HFFc6 (cell line): ENCODE measurements at regions not wholly inside any gene's neighbourhood (a gene's known extent, or its start where the extent isn't known, plus 50 kb on each side); places are given as distances from the start of the nearest gene placed in this dataset.

Experiments
- DNase-seq: peaks from one replicate; pipeline ENCODE4 v3.0.0-alpha.2; 2018
- H3K27ac Mint-ChIP-seq: 2 replicates; pipeline ENCODE4 v1.8.0; 2020; ENCODE audit warnings: mild to moderate bottlenecking, mixed read lengths
- H3K27me3 Mint-ChIP-seq: 2 replicates; pipeline ENCODE4 v1.8.0; 2021; ENCODE audit warnings: mild to moderate bottlenecking, moderate library complexity, mixed read lengths; ENCODE audit not compliant: insufficient read depth
- H3K36me3 Mint-ChIP-seq: 2 replicates; pipeline ENCODE4 v1.8.0; 2021; ENCODE audit warnings: low read depth, mixed read lengths
- H3K4me1 Mint-ChIP-seq: 2 replicates; pipeline ENCODE4 v1.8.0; 2020; ENCODE audit warnings: low read depth, mixed read lengths
- H3K4me3 Mint-ChIP-seq: 2 replicates; pipeline ENCODE4 v1.8.0; 2020; ENCODE audit warnings: mild to moderate bottlenecking, moderate library complexity, mixed read lengths
- H3K9me3 Mint-ChIP-seq: 2 replicates; pipeline ENCODE4 v1.8.0; 2020; ENCODE audit warnings: mild to moderate bottlenecking, mixed read lengths
- TF ChIP-seq, protein P1 (sequence below): fragments of 200-600 bp; sonication (generic); IDR thresholded peaks from 2 replicates; pipeline ENCODE4 v1.5.0; 2021; ENCODE audit warnings: antibody characterized with exemption, mild to moderate bottlenecking

DNA sequence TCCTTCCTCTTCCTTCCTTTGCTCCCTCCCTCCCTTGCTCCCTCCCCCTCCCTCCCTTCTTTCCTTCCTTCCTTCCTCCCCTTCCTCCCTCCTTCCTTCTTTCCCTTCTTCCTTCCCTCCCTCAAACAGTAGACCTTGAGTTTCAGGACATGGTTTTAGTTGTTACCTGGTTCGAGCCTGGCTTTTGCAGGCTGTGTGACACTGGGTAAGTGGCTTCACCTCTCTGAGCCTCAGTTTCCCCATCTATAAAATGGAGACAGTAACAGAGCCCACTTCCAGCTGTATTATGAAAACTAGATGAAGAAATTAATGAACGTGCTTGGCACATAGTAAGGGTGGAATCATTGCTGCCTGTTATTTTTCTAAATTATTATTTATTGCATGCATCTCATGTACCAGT is 171.0 kb upstream of the LHX5 start:
- H3K27ac Mint-ChIP-seq: no peak overlapping the region
- no peak overlapping the region for H3K4me3 Mint-ChIP-seq
- TF ChIP-seq, protein P1, sequence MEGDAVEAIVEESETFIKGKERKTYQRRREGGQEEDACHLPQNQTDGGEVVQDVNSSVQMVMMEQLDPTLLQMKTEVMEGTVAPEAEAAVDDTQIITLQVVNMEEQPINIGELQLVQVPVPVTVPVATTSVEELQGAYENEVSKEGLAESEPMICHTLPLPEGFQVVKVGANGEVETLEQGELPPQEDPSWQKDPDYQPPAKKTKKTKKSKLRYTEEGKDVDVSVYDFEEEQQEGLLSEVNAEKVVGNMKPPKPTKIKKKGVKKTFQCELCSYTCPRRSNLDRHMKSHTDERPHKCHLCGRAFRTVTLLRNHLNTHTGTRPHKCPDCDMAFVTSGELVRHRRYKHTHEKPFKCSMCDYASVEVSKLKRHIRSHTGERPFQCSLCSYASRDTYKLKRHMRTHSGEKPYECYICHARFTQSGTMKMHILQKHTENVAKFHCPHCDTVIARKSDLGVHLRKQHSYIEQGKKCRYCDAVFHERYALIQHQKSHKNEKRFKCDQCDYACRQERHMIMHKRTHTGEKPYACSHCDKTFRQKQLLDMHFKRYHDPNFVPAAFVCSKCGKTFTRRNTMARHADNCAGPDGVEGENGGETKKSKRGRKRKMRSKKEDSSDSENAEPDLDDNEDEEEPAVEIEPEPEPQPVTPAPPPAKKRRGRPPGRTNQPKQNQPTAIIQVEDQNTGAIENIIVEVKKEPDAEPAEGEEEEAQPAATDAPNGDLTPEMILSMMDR: no peak
- H3K9me3 Mint-ChIP-seq: no peaks in the 10 kb centered on the region
- no peak for DNase-seq
- H3K27me3 Mint-ChIP-seq: peaks cover 38% of the 10 kb centered on the region
- no peaks in the 10 kb centered on the region for H3K36me3 Mint-ChIP-seq
- H3K4me1 Mint-ChIP-seq: peaks cover 6% of the 10 kb centered on the region; the same call in 1 of the 2 replicates

DNA sequence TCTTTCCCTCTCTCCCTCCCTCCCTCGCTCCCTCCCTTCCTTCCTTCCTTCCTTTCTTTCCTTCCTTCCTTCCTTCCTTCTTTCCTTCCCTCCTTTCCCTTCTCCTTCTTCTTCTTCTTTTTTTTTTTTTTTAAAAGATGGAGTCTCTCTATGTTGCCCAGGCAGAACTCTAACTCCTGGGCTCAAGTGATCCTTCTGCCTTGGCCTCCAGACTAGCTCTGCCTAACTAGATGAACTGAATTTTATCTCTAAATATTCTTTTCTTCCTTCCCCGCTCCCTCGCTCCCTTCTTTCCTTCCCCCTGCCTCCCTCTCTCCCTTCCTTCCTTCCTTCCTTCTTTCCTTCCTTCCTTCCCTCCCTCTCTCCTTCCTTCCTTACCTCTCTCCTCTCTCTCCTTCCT is 170.5 kb upstream of the LHX5 start:
- peaks cover 6% of the 10 kb centered on the region; the same call in 1 of the 2 replicates for H3K4me1 Mint-ChIP-seq
- no peaks in the 10 kb centered on the region for H3K36me3 Mint-ChIP-seq
- TF ChIP-seq, protein P1: no peak
- H3K9me3 Mint-ChIP-seq: no peaks in the 10 kb centered on the region
- no peak for DNase-seq
- H3K27ac Mint-ChIP-seq: no peak overlapping the region
- H3K27me3 Mint-ChIP-seq: peaks cover 41% of the 10 kb centered on the region
- H3K4me3 Mint-ChIP-seq: no peak overlapping the region

DNA sequence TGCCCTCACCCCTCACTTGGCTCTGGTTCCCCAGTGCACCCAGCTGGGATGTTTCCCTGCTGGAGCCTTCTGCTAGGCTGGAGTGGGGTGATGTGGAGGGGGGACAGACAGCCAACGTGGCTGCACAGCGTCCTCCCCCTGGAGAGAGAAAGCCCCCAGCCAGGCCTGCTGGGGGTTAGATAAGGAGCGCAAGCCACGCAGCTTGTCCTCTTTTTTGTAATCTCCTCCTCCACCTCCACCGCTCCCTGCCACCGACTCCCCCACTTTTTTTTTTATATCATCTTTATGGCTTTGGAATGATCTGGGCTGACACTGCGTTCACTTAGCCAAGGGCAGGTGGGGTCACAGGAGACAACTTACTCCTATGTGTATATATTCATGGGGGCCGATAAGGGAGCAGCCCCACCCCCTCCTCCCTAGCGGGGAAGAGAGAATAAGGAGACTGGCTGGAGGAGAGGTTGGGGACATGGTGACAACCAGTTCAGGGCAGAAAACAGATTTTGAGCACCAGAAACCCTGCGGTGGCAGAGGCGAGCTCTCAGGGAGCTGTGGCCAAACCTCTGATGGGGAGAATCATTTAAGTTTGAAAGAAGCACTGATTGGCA is 169.9 kb upstream of the LHX5 start:
- no peaks in the 10 kb centered on the region for H3K9me3 Mint-ChIP-seq
- no peaks in the 10 kb centered on the region for H3K36me3 Mint-ChIP-seq
- no peak overlapping the region for H3K4me3 Mint-ChIP-seq
- H3K27me3 Mint-ChIP-seq: peaks cover 36% of the 10 kb centered on the region
- DNase-seq: no peak
- H3K27ac Mint-ChIP-seq: no peak overlapping the region
- TF ChIP-seq, protein P1: no peak
- peaks cover 6% of the 10 kb centered on the region; the same call in 1 of the 2 replicates for H3K4me1 Mint-ChIP-seq

DNA sequence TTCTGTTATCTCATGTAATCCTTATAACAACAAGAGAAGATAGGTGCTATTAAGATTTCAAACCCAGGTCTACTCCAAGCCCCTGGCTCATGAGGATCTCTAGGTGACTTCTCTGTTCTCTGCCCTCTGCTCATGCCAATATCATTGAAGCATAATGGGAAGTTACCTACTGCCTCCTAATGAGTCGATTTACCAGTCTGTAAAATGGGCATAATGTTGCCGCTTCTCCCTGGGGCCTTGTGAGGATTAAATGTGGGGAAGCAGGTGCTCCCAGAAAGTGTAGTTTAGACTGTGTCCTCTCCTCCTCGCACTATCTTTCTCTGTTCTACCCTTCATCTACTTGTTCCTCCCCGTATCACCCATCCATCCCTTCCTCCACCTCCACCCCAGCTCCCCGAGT is 169.2 kb upstream of the LHX5 start:
- no peak for DNase-seq
- no peaks in the 10 kb centered on the region for H3K36me3 Mint-ChIP-seq
- no peaks in the 10 kb centered on the region for H3K9me3 Mint-ChIP-seq
- H3K27ac Mint-ChIP-seq: no peak overlapping the region
- H3K27me3 Mint-ChIP-seq: peaks cover 32% of the 10 kb centered on the region
- H3K4me3 Mint-ChIP-seq: no peak overlapping the region
- TF ChIP-seq, protein P1: no peak
- H3K4me1 Mint-ChIP-seq: peaks cover 6% of the 10 kb centered on the region; the same call in 1 of the 2 replicates

DNA sequence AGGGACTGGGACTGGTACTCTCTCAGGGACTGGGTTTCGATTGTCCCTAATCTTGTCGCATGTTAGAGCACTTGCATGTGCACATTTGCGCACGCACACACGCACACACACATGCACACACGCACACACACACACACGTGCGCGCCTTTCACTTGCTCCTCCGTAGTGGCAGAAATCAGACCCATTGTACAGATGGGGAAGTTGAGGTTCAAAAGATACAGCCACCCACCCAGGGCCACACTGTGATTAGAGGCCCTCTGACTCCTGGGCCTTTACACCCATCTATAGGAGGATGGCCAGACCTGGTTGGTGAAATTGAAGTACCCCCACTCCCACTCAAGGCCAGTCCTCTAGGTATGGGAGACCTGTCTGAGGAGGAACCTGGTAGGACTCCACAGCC is 167.8 kb upstream of the LHX5 start:
- no peak overlapping the region for H3K4me3 Mint-ChIP-seq
- H3K36me3 Mint-ChIP-seq: no peaks in the 10 kb centered on the region
- no peaks in the 10 kb centered on the region for H3K9me3 Mint-ChIP-seq
- H3K27me3 Mint-ChIP-seq: peaks cover 36% of the 10 kb centered on the region
- TF ChIP-seq, protein P1: no peak
- no peak overlapping the region for H3K27ac Mint-ChIP-seq
- DNase-seq: no peak
- H3K4me1 Mint-ChIP-seq: peaks cover 6% of the 10 kb centered on the region; the same call in 1 of the 2 replicates

DNA sequence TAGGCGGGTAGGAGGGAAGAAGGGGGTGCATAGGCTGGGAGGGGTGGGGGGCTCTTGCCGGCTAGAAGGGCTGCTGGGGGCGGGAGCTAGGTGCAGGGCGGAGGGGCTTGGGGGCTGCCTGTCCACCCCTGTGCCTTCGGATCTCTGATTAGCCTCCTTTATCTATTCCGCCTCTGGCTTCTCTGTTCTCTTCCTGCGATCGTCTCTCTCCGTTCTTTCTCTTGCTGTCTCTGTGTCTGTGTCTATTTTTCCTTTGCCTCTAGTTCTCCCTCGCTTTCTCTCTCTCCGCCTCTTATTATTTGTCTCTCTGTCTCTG is 166.7 kb upstream of the LHX5 start:
- no peak overlapping the region for H3K27ac Mint-ChIP-seq
- H3K4me1 Mint-ChIP-seq: peaks cover 6% of the 10 kb centered on the region; the same call in 1 of the 2 replicates
- H3K27me3 Mint-ChIP-seq: peaks cover 29% of the 10 kb centered on the region
- no peaks in the 10 kb centered on the region for H3K9me3 Mint-ChIP-seq
- no peaks in the 10 kb centered on the region for H3K36me3 Mint-ChIP-seq
- H3K4me3 Mint-ChIP-seq: peak overlapping the region; percentile 2; the same call in 1 of the 2 replicates
- TF ChIP-seq, protein P1: no peak
- DNase-seq: no peak
